OCI-LY3 (cell line): ENCODE measurements at regions not wholly inside any gene's neighbourhood (a gene's known extent, or its start where the extent isn't known, plus 50 kb on each side); places are given as distances from the start of the nearest gene placed in this dataset.

ENCODE experiments used
- H2AFZ ChIP-seq: fragments of 200-600, 300-600 bp; shearing (Covaris generic); 2 replicates; pipeline ENCODE4 v1.6.0; 2014; ENCODE audit warnings: antibody characterized with exemption, low read depth, low read length
- H3K27ac ChIP-seq: fragments of 200-600, 300-600 bp; sonication (generic); 2 replicates; pipeline ENCODE4 v1.5.1; 2014; ENCODE audit warnings: mild to moderate bottlenecking, low read length, moderate library complexity, mixed read lengths
- H3K27me3 ChIP-seq: fragments of 200-600, 300-600 bp; sonication (generic); 2 replicates; pipeline ENCODE4 v1.6.1; 2014; ENCODE audit warnings: low read depth, low read length, mixed read lengths
- H3K36me3 ChIP-seq: fragments of 200-600, 300-600 bp; sonication (generic); replicated peaks from 2 replicates; pipeline ENCODE3; 2014; ENCODE audit warnings: low read depth, low read length, mixed read lengths
- H3K4me1 ChIP-seq: fragments of 300-600, 200-600 bp; sonication (generic); 2 replicates; pipeline ENCODE4 v1.6.1; 2014; ENCODE audit warnings: low read length, mixed read lengths
- H3K4me2 ChIP-seq: fragments of 200-600, 300-600 bp; sonication (generic); 2 replicates; pipeline ENCODE4 v1.6.1; 2014; ENCODE audit warnings: low read length, mixed read lengths
- H3K4me3 ChIP-seq: fragments of 300-600, 200-600 bp; sonication (generic); 2 replicates; pipeline ENCODE4 v1.5.1; 2014; ENCODE audit warnings: antibody characterized with exemption, mild to moderate bottlenecking, low read length, moderate library complexity
- H3K79me2 ChIP-seq: fragments of 300-600, 200-600 bp; shearing (Covaris generic); 2 replicates; pipeline ENCODE4 v1.6.1; 2014; ENCODE audit warnings: mild to moderate bottlenecking, low read length, mixed read lengths
- H3K9ac ChIP-seq: fragments of 300-600, 200-600 bp; shearing (Covaris generic); 2 replicates; pipeline ENCODE4 v1.6.0; 2014; ENCODE audit warnings: mild to moderate bottlenecking, low read length, moderate library complexity
- H3K9me3 ChIP-seq: fragments of 200-600, 300-600 bp; shearing (Covaris generic); 2 replicates; pipeline ENCODE4 v1.6.1; 2014; ENCODE audit warnings: low read length, mixed read lengths; ENCODE audit not compliant: insufficient read depth
- H4K20me1 ChIP-seq: fragments of 200-600, 300-600 bp; sonication (generic); 2 replicates; pipeline ENCODE4 v1.6.1; 2016; ENCODE audit warnings: low read length, mixed read lengths; ENCODE audit not compliant: insufficient read depth
- CTCF ChIP-seq: fragments of 200-600, 300-600 bp; sonication (generic); IDR thresholded peaks from 2 replicates; pipeline ENCODE4 v1.5.1; 2014; ENCODE audit warnings: antibody characterized with exemption, low read length, low read depth
- EZH2phosphoT487 ChIP-seq: fragments of 200-600 bp; shearing (Covaris generic); IDR thresholded peaks from 2 replicates; pipeline ENCODE4 v1.6.1; 2018; ENCODE audit warnings: antibody characterized with exemption, mixed run types, low read depth

GRCh38 chr3:39626198-39626597 is 158.7 kb downstream of the MOBP start:
- Histone ChIP-seq H3K27me3 (peaks cover 5% of the 10 kb centered on the region; the same call in 1 of the 2 replicates), H3K79me2 (no peaks in the 10 kb centered on the region), H3K27ac (no peak overlapping the region), H2AFZ (no peak overlapping the region), H3K4me3 (no peak overlapping the region), H3K9me3 (no peaks in the 10 kb centered on the region), H4K20me1 (no peaks in the 10 kb centered on the region), H3K4me1 (no peaks in the 10 kb centered on the region), H3K9ac (no peak overlapping the region), H3K36me3 (no peaks in the 10 kb centered on the region), H3K4me2 (no peak overlapping the region)
- TF ChIP-seq EZH2phosphoT487 (no peak), CTCF (no peak)

- Histone ChIP-seq H2AFZ (no peak overlapping the region), H4K20me1 (no peaks in the 10 kb centered on the region), H3K4me3 (no peak overlapping the region), H3K27ac (no peak overlapping the region), H3K4me2 (no peak overlapping the region), H3K9ac (no peak overlapping the region), H3K36me3 (no peaks in the 10 kb centered on the region), H3K9me3 (no peaks in the 10 kb centered on the region), H3K79me2 (no peaks in the 10 kb centered on the region), H3K4me1 (no peaks in the 10 kb centered on the region), H3K27me3 (no peaks in the 10 kb centered on the region)
- TF ChIP-seq EZH2phosphoT487 (no peak), CTCF (no peak)
These were observed 163.7 kb downstream of the MOBP start for GRCh38 chr3:39631136-39631535.

- H3K4me1 ChIP-seq, result peaks cover 27% of the 10 kb centered on the region
- H3K4me2 ChIP-seq, result no peak overlapping the region
- H3K4me3 ChIP-seq, result no peak overlapping the region
- no peak overlapping the region for H3K9ac ChIP-seq
- H3K36me3 ChIP-seq, result no peaks in the 10 kb centered on the region
- H2AFZ ChIP-seq, result no peak overlapping the region
- H4K20me1 ChIP-seq, result no peaks in the 10 kb centered on the region
- H3K9me3 ChIP-seq, result no peaks in the 10 kb centered on the region
- peaks cover 5% of the 10 kb centered on the region; the same call in 1 of the 2 replicates for H3K27me3 ChIP-seq
- TF ChIP-seq CTCF (peak; percentile 55), EZH2phosphoT487 (no peak)
- no peak overlapping the region for H3K27ac ChIP-seq
- H3K79me2 ChIP-seq, result no peaks in the 10 kb centered on the region
These were observed 170.3 kb downstream of the MOBP start for GRCh38 chr3:39637807-39638206.

GRCh38 chr3:39638301-39638700 is 170.8 kb downstream of the MOBP start:
- H3K27ac ChIP-seq, result no peak overlapping the region
- H3K4me1 ChIP-seq, result peaks cover 27% of the 10 kb centered on the region

More at GRCh38 chr3:39638301-39638700, 170.8 kb downstream of the MOBP start:
- Histone ChIP-seq H3K4me2 (no peak overlapping the region), H3K79me2 (no peaks in the 10 kb centered on the region), H4K20me1 (no peaks in the 10 kb centered on the region), H3K27me3 (peaks cover 8% of the 10 kb centered on the region; the same call in 1 of the 2 replicates), H3K4me3 (no peak overlapping the region), H3K9ac (no peak overlapping the region), H3K9me3 (no peaks in the 10 kb centered on the region), H3K36me3 (no peaks in the 10 kb centered on the region), H2AFZ (no peak overlapping the region)
- no peak for TF ChIP-seq EZH2phosphoT487
